B cell (primary cell): ENCODE measurements at regions not wholly inside any gene's neighbourhood (a gene's known extent, or its start where the extent isn't known, plus 50 kb on each side); places are given as distances from the start of the nearest gene placed in this dataset.

Experiments
- CTCF ChIP-seq: fragments of 200-600 bp; IDR thresholded peaks from one replicate; pipeline ENCODE4 v1.8.0; 2022; ENCODE audit warnings: antibody characterized with exemption, mild to moderate bottlenecking
- EZH2 ChIP-seq: IDR thresholded peaks from 2 replicates; pipeline ENCODE4 v1.6.1; 2012; ENCODE audit warnings: borderline replicate concordance, low read depth, mild to moderate bottlenecking, moderate library complexity, low read length; ENCODE audit not compliant: insufficient read depth, poor library complexity, severe bottlenecking

- TF ChIP-seq CTCF = no peak
- no peak for TF ChIP-seq EZH2
Observed at GRCh38 chr13:74886502-74886901, 595.5 kb downstream of the TBC1D4 start.
